ENCODE measurements at regions not wholly inside any gene's neighbourhood (a gene's known extent, or its start where the extent isn't known, plus 50 kb on each side); places are given as distances from the start of the nearest gene placed in this dataset.

DNA sequence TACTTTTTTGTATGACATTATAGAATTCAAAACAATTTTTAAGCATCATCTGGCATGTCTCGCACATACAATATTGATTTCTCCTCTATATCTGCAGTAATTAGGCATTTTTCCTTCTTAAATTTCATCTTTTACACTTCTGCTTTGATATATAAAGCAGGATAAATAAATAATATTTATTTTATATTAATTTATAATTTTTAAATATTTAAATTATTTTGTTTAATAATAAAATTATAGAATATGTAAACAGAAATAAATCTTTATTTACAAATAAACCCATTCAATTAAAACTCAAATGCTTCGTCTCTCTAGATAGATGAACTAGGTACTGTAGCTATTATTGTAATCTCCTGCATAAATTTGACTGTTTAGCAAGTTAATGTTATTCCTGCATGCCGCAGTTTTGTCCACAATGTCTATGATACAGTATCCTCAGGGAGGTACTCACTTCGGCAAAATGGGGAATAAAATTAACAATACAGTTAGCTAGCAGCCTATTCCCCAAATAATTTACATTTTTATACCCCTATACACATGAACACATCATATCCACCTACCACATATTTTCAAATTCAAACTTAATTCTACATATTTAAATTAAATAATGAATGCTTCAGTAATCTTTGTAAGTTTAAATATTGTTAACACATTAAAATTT lies 473.6 kb upstream of the SLC10A2 start:
- no TSS peak for BruUV-seq (replicated peaks)
- ChIA-PET CTCF (interaction anchor here (0.5 kb wide), 1 partner anchor 175 kb away, joined by 4 read pairs; no protein-coding TSS in a partner anchor), POLR2A (ENCODE audit: unreplicated experiment) (no interaction called here)
- no peak overlapping the region for H2BK20ac ChIP-seq (ENCODE audit: low read depth, low read length)
- no peak overlapping the region for H3K14ac ChIP-seq (replicated peaks; ENCODE audit: low read depth, low read length)
- no peak overlapping the region for H3K18ac ChIP-seq (ENCODE audit: low read depth, low read length)
- no peak overlapping the region for H2BK15ac ChIP-seq (ENCODE audit: low read depth, low read length)
- no peak overlapping the region for H2BK120ac ChIP-seq (ENCODE audit: low read depth, low read length)
- no peak overlapping the region for H2AK9ac ChIP-seq (replicated peaks; ENCODE audit: low read depth, low read length, poor library complexity)
- no peaks in the 10 kb centered on the region for H3K4me1 ChIP-seq (ENCODE audit: control insufficient read depth, insufficient read depth, low read length)
- TF ChIP-seq POLR2A (IDR thresholded peaks at IDR 0.05; ENCODE audit: low read depth, low read length) (no peak), USF2 (IDR thresholded peaks at IDR 0.05; ENCODE audit: low read depth, low read length) (no peak), SMC3 (IDR thresholded peaks at IDR 0.05; ENCODE audit: low read depth, low read length) (no peak), MAFK (IDR thresholded peaks at IDR 0.05; ENCODE audit: low read depth, low read length) (no peak), RAD21 (IDR thresholded peaks at IDR 0.05; ENCODE audit: low read length) (no peak), MAZ (IDR thresholded peaks at IDR 0.05; ENCODE audit: borderline replicate concordance, low read depth, low read length) (no peak), MXI1 (IDR thresholded peaks at IDR 0.05; ENCODE audit: borderline replicate concordance, low read depth, low read length) (no peak), CHD1 (IDR thresholded peaks at IDR 0.05; ENCODE audit: low read depth, low read length) (no peak), RCOR1 (IDR thresholded peaks at IDR 0.05; ENCODE audit: insufficient replicate concordance, low read length) (no peak), CTCF (conservative IDR thresholded peaks at IDR 0.05; ENCODE audit: low read depth, low read length) (no peak), NFE2L2 (IDR thresholded peaks at IDR 0.05; ENCODE audit: low read depth, low read length) (no peak), ELK1 (IDR thresholded peaks at IDR 0.05; ENCODE audit: borderline replicate concordance, low read depth, low read length) (no peak), BHLHE40 (IDR thresholded peaks at IDR 0.05; ENCODE audit: low read depth, low read length) (no peak), FOS (IDR thresholded peaks at IDR 0.05; ENCODE audit: low read depth, low read length) (no peak), RFX5 (IDR thresholded peaks at IDR 0.05; ENCODE audit: low read depth, low read length) (no peak), CEBPB (IDR thresholded peaks at IDR 0.05; ENCODE audit: low read depth, low read length) (no peak)
- no CpG with 5 or more reads among the region's 4 CpGs for WGBS, 2 experiments (ENCODE audit: extremely low coverage in 2 of 2, insufficient read length in 1 of 2)
- H4K5ac ChIP-seq (ENCODE audit: low read depth, low read length), result no peak overlapping the region
- no peaks in the 10 kb centered on the region for H4K20me1 ChIP-seq (ENCODE audit: insufficient read depth, low read length)
- H3K36me3 ChIP-seq (ENCODE audit: control insufficient read depth, insufficient read depth, low read length), result no peaks in the 10 kb centered on the region
- intact Hi-C loops (cut with micrococcal nuclease), result no loop called here
- in situ Hi-C loops (cut with MboI; ENCODE audit: low sequenced_read_pairs), result no loop called here
- ATAC-seq (ENCODE audit: low read depth) (no peak), DNase-seq (no peak)
- no peak overlapping the region for H3K23ac ChIP-seq (ENCODE audit: low read depth, low read length)
- no peak overlapping the region for H3K4me2 ChIP-seq (ENCODE audit: low read depth, low read length)
- H4K8ac ChIP-seq (ENCODE audit: low read depth in 2 of 2, low read length in 2 of 2), result no peak overlapping the region
- no peak overlapping the region for H3K4ac ChIP-seq (ENCODE audit: low read depth, low read length)
- no peaks in the 10 kb centered on the region for H3K79me1 ChIP-seq (ENCODE audit: low read depth in 1 of 2, low read length in 2 of 2)
- H3K9ac ChIP-seq (ENCODE audit: low read depth, low read length), result no peak overlapping the region
- H3K9me3 ChIP-seq (ENCODE audit: control insufficient read depth, insufficient read depth, low read length), result peaks cover 2% of the 10 kb centered on the region
- H3K4me3 ChIP-seq (ENCODE audit: insufficient read depth, low read depth, low read length), result no peak overlapping the region
- H4K91ac ChIP-seq (ENCODE audit: insufficient read depth, low read depth, low read length), result no peak overlapping the region
- no peaks in the 10 kb centered on the region for H3K9me1 ChIP-seq (ENCODE audit: insufficient read depth, low read length)
- H2AFZ ChIP-seq (replicated peaks; ENCODE audit: low read length, poor library complexity), result no peak overlapping the region
- dilution Hi-C loops (cut with HindIII; ENCODE audit: low sequenced_read_pairs, unreplicated experiment), result no loop called here
- H2BK5ac ChIP-seq (ENCODE audit: low read depth, low read length, poor library complexity, severe bottlenecking), result no peak overlapping the region
- no peak overlapping the region for H3K56ac ChIP-seq (ENCODE audit: extremely low read depth, insufficient read depth, low read length)
- H2AK5ac ChIP-seq (ENCODE audit: low read depth, low read length), result no peak overlapping the region
- H3K27ac ChIP-seq (ENCODE audit: insufficient read depth, low read length), result no peak overlapping the region
- H3K27me3 ChIP-seq (ENCODE audit: control insufficient read depth, insufficient read depth, low read length), result no peaks in the 10 kb centered on the region

All from IMR-90 (cell line).